HUES64 (cell line): ENCODE measurements at regions not wholly inside any gene's neighbourhood (a gene's known extent, or its start where the extent isn't known, plus 50 kb on each side); places are given as distances from the start of the nearest gene placed in this dataset.
"Not testable (repeated sequence)": the region's sequence is repeated elsewhere in the genome, so short reads cannot be mapped to it uniquely, and the experiment has no call there.

Source experiments
- H3K27ac ChIP-seq: 2 replicates; pipeline ENCODE4 v1.7.0; 2013; ENCODE audit warnings: low read depth, low read length, inconsistent platforms
- H3K27me3 ChIP-seq: 2 replicates; pipeline ENCODE4 v1.6.1; 2013; ENCODE audit warnings: mild to moderate bottlenecking, low read length; ENCODE audit not compliant: insufficient read depth
- H3K36me3 ChIP-seq: 2 replicates; pipeline ENCODE4 v1.6.1; 2013; ENCODE audit warnings: mild to moderate bottlenecking, low read length; ENCODE audit not compliant: insufficient read depth
- H3K4me1 ChIP-seq: 2 replicates; pipeline ENCODE4 v1.6.1; 2013; ENCODE audit warnings: mild to moderate bottlenecking, low read length, moderate library complexity; ENCODE audit not compliant: insufficient read depth
- H3K4me3 ChIP-seq: 2 replicates; pipeline ENCODE4 v1.5.1; 2013; ENCODE audit warnings: mild to moderate bottlenecking, low read length, moderate library complexity
- H3K9ac ChIP-seq: 2 replicates; pipeline ENCODE4 v1.6.1; 2013; ENCODE audit warnings: mild to moderate bottlenecking, low read depth, low read length
- H3K9me3 ChIP-seq: 2 replicates; pipeline ENCODE4 v1.6.1; 2013; ENCODE audit warnings: low read depth, low read length; ENCODE audit not compliant: insufficient read depth
- WGBS: fragments of 150-250, 120-280 bp; methylation state at CpG from one replicate; pipeline ENCODE4 v1.1.7; 2013; ENCODE audit warnings: missing lambda C conversion rate; 5-methylcytosine and 5-hydroxymethylcytosine counted together

GRCh38 chr1:148432318-148432717, 50.8 kb downstream of the PPIAL4G start:
- not testable (repeated sequence) for H3K27me3 ChIP-seq, H3K36me3 ChIP-seq, H3K27ac ChIP-seq, H3K9me3 ChIP-seq, H3K4me1 ChIP-seq, H3K4me3 ChIP-seq, H3K9ac ChIP-seq
- WGBS: 92% methylated on average over 2 of the region's 2 CpGs

DNA sequence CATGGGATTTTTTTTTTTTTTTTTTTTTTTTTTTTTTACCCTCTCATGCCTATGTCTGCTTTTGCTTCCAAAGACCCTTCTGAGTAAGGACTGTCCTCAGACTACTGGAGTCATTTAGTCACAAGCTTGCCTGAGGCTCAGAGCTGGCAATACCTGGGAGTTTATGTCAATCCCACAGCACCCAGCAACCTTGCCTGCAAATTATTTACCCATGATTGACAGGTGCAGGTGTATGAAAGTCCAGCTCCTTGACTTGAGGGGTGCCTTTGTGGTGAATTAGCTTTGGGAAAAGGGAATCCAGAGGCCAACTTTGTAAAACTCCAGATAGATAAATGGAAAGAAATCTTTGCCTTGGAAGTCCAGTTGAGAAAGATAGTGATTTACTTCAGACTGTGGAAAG, 53.2 kb downstream of the PPIAL4G start:
- H3K4me3 ChIP-seq, H3K27me3 ChIP-seq, H3K9ac ChIP-seq, H3K9me3 ChIP-seq, H3K36me3 ChIP-seq, H3K27ac ChIP-seq, H3K4me1 ChIP-seq: not testable (repeated sequence)

- not testable (repeated sequence) for H3K36me3 ChIP-seq, H3K9me3 ChIP-seq, H3K9ac ChIP-seq, H3K27me3 ChIP-seq, H3K4me1 ChIP-seq, H3K4me3 ChIP-seq, H3K27ac ChIP-seq
- 96% methylated on average over 2 of the region's 2 CpGs for WGBS
These were observed 56.0 kb downstream of the PPIAL4G start for GRCh38 chr1:148426940-148427611.

- not testable (repeated sequence) for H3K9ac ChIP-seq, H3K9me3 ChIP-seq, H3K4me3 ChIP-seq, H3K27ac ChIP-seq, H3K27me3 ChIP-seq, H3K36me3 ChIP-seq, H3K4me1 ChIP-seq
- WGBS: 100% methylated on average over 1 of the region's 2 CpGs
These were observed 56.7 kb downstream of the PPIAL4G start for GRCh38 chr1:148426385-148426784.

DNA sequence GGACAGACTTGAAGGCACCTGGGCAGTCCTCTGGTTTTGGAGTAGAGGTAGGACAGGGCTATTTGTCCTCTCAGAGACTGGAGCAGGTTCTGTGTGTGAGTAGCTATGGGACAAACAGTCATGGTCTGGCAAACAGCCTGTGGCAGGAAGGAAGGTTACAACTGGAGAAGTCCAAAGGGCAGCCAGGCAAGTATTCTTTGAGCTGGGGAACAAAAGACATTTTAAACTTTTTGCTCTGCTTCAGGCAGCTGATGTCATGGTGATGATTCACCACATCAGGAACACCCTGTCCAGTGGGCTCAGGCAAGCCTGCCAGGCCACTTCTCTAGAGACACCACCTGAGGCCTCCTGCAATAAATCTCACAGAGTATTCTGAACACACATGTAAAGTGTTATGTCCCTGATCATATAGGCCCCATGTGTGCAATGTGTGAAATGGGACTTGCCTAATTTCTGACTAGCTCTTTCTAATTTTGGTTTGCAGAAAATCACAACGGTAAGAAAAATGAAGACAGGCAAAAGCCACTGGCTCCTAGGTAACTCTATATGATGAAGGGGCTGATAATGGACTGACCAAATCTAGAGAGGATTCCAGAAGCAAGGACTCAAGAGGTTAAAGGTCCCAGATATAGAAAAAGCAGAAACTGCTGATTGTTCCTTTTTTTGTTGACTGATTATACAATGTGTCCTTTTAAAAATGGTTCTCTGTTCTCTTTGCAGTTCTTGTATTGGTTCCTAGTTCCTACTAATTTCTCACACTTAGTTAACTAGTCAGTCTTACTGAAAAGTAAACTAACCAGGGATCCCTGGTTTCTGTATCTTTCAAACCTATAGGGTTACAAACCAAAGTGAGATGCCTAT, 58.7 kb downstream of the PPIAL4G start:
- WGBS: no CpG with 5 or more reads among the region's 1 CpG
- not testable (repeated sequence) for H3K4me1 ChIP-seq, H3K27ac ChIP-seq, H3K9ac ChIP-seq, H3K9me3 ChIP-seq, H3K36me3 ChIP-seq, H3K4me3 ChIP-seq, H3K27me3 ChIP-seq

DNA sequence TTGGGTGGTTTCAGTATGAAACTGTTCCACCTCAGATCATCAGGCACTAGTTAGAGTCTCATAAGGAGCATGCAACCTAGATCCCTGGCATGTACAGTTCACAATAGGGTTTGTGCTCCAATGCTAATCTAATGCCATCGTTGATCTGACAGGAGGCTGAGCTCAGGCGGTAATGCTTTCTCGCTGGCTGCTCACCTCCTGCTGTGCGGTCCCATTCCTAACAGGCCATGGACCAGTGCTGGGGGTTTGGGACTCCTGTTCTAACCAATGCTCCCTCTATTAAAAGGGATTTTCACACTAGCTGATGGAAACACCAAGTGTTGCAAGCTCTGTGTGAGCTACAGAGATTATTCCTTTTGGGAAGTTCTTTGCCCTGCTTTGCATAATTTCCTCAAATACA, 60.2 kb downstream of the PPIAL4G start:
- WGBS: 66% methylated on average over 4 of the region's 4 CpGs
- not testable (repeated sequence) for H3K4me1 ChIP-seq, H3K27me3 ChIP-seq, H3K36me3 ChIP-seq, H3K9ac ChIP-seq, H3K9me3 ChIP-seq, H3K27ac ChIP-seq, H3K4me3 ChIP-seq

- H3K9me3 ChIP-seq, H3K4me3 ChIP-seq, H3K9ac ChIP-seq, H3K27me3 ChIP-seq, H3K36me3 ChIP-seq, H3K27ac ChIP-seq, H3K4me1 ChIP-seq: not testable (repeated sequence)
- 93% methylated on average over 3 of the region's 3 CpGs for WGBS
These were observed 65.9 kb downstream of the PPIAL4G start for GRCh38 chr1:148417241-148417640.

- H3K9ac ChIP-seq, H3K4me3 ChIP-seq, H3K27ac ChIP-seq, H3K9me3 ChIP-seq, H3K4me1 ChIP-seq, H3K27me3 ChIP-seq, H3K36me3 ChIP-seq: not testable (repeated sequence)
- WGBS: 99% methylated on average over 2 of the region's 2 CpGs
These were observed 69.7 kb downstream of the PPIAL4G start for GRCh38 chr1:148413385-148413784.

- H3K4me3 ChIP-seq, H3K9ac ChIP-seq, H3K9me3 ChIP-seq, H3K27me3 ChIP-seq, H3K27ac ChIP-seq, H3K36me3 ChIP-seq, H3K4me1 ChIP-seq: not testable (repeated sequence)
- 94% methylated on average over 28 of the region's 30 CpGs for WGBS
These were observed 78.1 kb downstream of the PPIAL4G start for GRCh38 chr1:148404786-148405568.

GRCh38 chr1:148403925-148404324, 79.2 kb downstream of the PPIAL4G start:
- not testable (repeated sequence) for H3K27ac ChIP-seq, H3K27me3 ChIP-seq, H3K9me3 ChIP-seq, H3K9ac ChIP-seq, H3K4me1 ChIP-seq, H3K4me3 ChIP-seq, H3K36me3 ChIP-seq
- 90% methylated on average over 2 of the region's 2 CpGs for WGBS

DNA sequence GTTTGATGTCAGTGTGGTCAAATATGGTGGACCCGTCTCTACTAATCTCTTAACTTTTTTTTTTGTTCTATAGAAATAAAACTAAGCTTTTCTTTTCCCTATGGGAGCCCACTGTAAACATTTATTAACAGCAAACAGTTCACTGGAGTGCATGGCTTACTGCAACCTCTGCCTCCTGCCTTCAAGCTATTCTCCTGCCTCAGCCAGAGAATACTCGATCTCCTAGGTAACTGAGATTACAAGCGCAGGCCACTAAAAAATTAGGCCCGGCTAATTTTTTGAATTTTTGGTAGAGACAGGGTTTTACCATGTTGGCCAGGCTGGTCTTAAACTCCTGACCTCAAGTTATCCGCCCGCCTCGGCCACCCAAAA, 80.0 kb downstream of the PPIAL4G start:
- not testable (repeated sequence) for H3K27me3 ChIP-seq, H3K9me3 ChIP-seq, H3K4me1 ChIP-seq, H3K27ac ChIP-seq, H3K36me3 ChIP-seq, H3K9ac ChIP-seq
- no CpG with 5 or more reads among the region's 7 CpGs for WGBS
- H3K4me3 ChIP-seq: peak overlapping the region; percentile 56
